ENCODE measurements at regions not wholly inside any gene's neighbourhood (a gene's known extent, or its start where the extent isn't known, plus 50 kb on each side); places are given as distances from the start of the nearest gene placed in this dataset.

- no peak for DNase-seq (ENCODE audit: low read depth)
- in situ Hi-C loops (cut with HindIII; ENCODE audit: low pct_unique_long_range_greater_than_20kb, low sequenced_read_pairs), result no loop called here
These were observed 158.9 kb upstream of the HDAC9 start for GRCh38 chr7:18336626-18337025.

- DNase-seq (ENCODE audit: low read depth), result no peak
- in situ Hi-C loops (cut with HindIII; ENCODE audit: low pct_unique_long_range_greater_than_20kb, low sequenced_read_pairs), result no loop called here
These were observed 158.3 kb upstream of the HDAC9 start for GRCh38 chr7:18337048-18337809.

- DNase-seq (ENCODE audit: low read depth), result no peak
- in situ Hi-C loops (cut with HindIII; ENCODE audit: low pct_unique_long_range_greater_than_20kb, low sequenced_read_pairs), result no loop called here
These were observed 156.5 kb upstream of the HDAC9 start for GRCh38 chr7:18338910-18339523.

- in situ Hi-C loops (cut with HindIII; ENCODE audit: low pct_unique_long_range_greater_than_20kb, low sequenced_read_pairs), result no loop called here
These were observed 153.8 kb upstream of the HDAC9 start for GRCh38 chr7:18341756-18342155.

GRCh38 chr7:18343047-18343446 lies 152.5 kb upstream of the HDAC9 start:
- DNase-seq (ENCODE audit: low read depth), result no peak

More at GRCh38 chr7:18341756-18342155, 153.8 kb upstream of the HDAC9 start:
- no peak for DNase-seq (ENCODE audit: low read depth)

GRCh38 chr7:18344536-18344935 lies 151.0 kb upstream of the HDAC9 start:
- in situ Hi-C loops (cut with HindIII; ENCODE audit: low pct_unique_long_range_greater_than_20kb, low sequenced_read_pairs), result no loop called here
- no peak for DNase-seq (ENCODE audit: low read depth)

More at GRCh38 chr7:18343047-18343446, 152.5 kb upstream of the HDAC9 start:
- in situ Hi-C loops (cut with HindIII; ENCODE audit: low pct_unique_long_range_greater_than_20kb, low sequenced_read_pairs), result no loop called here

- peak; percentile 63 for DNase-seq (ENCODE audit: low read depth)
- in situ Hi-C loops (cut with HindIII; ENCODE audit: low pct_unique_long_range_greater_than_20kb, low sequenced_read_pairs), result no loop called here
These were observed 149.8 kb upstream of the HDAC9 start for GRCh38 chr7:18345641-18346234.

GRCh38 chr7:18347170-18347569 lies 148.4 kb upstream of the HDAC9 start:
- no peak for DNase-seq (ENCODE audit: low read depth)
- in situ Hi-C loops (cut with HindIII; ENCODE audit: low pct_unique_long_range_greater_than_20kb, low sequenced_read_pairs), result no loop called here

- no peak for DNase-seq (ENCODE audit: low read depth)
- in situ Hi-C loops (cut with HindIII; ENCODE audit: low pct_unique_long_range_greater_than_20kb, low sequenced_read_pairs), result no loop called here
These were observed 144.9 kb upstream of the HDAC9 start for GRCh38 chr7:18350678-18351077.

- in situ Hi-C loops (cut with HindIII; ENCODE audit: low pct_unique_long_range_greater_than_20kb, low sequenced_read_pairs), result no loop called here
- peak; percentile 57 for DNase-seq (ENCODE audit: low read depth)
These were observed 143.0 kb upstream of the HDAC9 start for GRCh38 chr7:18352339-18353255.

- no peak for DNase-seq (ENCODE audit: low read depth)
- in situ Hi-C loops (cut with HindIII; ENCODE audit: low pct_unique_long_range_greater_than_20kb, low sequenced_read_pairs), result no loop called here
These were observed 142.2 kb upstream of the HDAC9 start for GRCh38 chr7:18353339-18353738.

GRCh38 chr7:18354108-18355085 lies 141.2 kb upstream of the HDAC9 start:
- no peak for DNase-seq (ENCODE audit: low read depth)
- in situ Hi-C loops (cut with HindIII; ENCODE audit: low pct_unique_long_range_greater_than_20kb, low sequenced_read_pairs), result no loop called here

- in situ Hi-C loops (cut with HindIII; ENCODE audit: low pct_unique_long_range_greater_than_20kb, low sequenced_read_pairs), result no loop called here
- peak; percentile 59 for DNase-seq (ENCODE audit: low read depth)
These were observed 139.3 kb upstream of the HDAC9 start for GRCh38 chr7:18356191-18356645.

- no peak for DNase-seq (ENCODE audit: low read depth)
- in situ Hi-C loops (cut with HindIII; ENCODE audit: low pct_unique_long_range_greater_than_20kb, low sequenced_read_pairs), result no loop called here
These were observed 137.9 kb upstream of the HDAC9 start for GRCh38 chr7:18357691-18358090.

GRCh38 chr7:18361756-18362155 lies 133.8 kb upstream of the HDAC9 start:
- peak; percentile 72 for DNase-seq (ENCODE audit: low read depth)
- in situ Hi-C loops (cut with HindIII; ENCODE audit: low pct_unique_long_range_greater_than_20kb, low sequenced_read_pairs), result no loop called here

GRCh38 chr7:18363751-18364380 lies 131.7 kb upstream of the HDAC9 start:
- DNase-seq (ENCODE audit: low read depth), result no peak
- in situ Hi-C loops (cut with HindIII; ENCODE audit: low pct_unique_long_range_greater_than_20kb, low sequenced_read_pairs), result no loop called here

- in situ Hi-C loops (cut with HindIII; ENCODE audit: low pct_unique_long_range_greater_than_20kb, low sequenced_read_pairs), result no loop called here
- DNase-seq (ENCODE audit: low read depth), result no peak
These were observed 131.2 kb upstream of the HDAC9 start for GRCh38 chr7:18364396-18364795.
